ENCODE measurements at regions not wholly inside any gene's neighbourhood (a gene's known extent, or its start where the extent isn't known, plus 50 kb on each side); places are given as distances from the start of the nearest gene placed in this dataset.

- TF ChIP-seq, protein P1, sequence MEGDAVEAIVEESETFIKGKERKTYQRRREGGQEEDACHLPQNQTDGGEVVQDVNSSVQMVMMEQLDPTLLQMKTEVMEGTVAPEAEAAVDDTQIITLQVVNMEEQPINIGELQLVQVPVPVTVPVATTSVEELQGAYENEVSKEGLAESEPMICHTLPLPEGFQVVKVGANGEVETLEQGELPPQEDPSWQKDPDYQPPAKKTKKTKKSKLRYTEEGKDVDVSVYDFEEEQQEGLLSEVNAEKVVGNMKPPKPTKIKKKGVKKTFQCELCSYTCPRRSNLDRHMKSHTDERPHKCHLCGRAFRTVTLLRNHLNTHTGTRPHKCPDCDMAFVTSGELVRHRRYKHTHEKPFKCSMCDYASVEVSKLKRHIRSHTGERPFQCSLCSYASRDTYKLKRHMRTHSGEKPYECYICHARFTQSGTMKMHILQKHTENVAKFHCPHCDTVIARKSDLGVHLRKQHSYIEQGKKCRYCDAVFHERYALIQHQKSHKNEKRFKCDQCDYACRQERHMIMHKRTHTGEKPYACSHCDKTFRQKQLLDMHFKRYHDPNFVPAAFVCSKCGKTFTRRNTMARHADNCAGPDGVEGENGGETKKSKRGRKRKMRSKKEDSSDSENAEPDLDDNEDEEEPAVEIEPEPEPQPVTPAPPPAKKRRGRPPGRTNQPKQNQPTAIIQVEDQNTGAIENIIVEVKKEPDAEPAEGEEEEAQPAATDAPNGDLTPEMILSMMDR (IDR thresholded peaks at IDR 0.05) = no peak
- no peak for TF ChIP-seq EZH2 (IDR thresholded peaks at IDR 0.05; ENCODE audit: borderline replicate concordance, insufficient read depth, low read depth, low read length, poor library complexity, severe bottlenecking)
Observed at GRCh38 chr2:120889936-120890335, 154.3 kb downstream of the GLI2 start.

Data from B cell (primary cell).